GOT3 (cell line): ENCODE measurements at regions not wholly inside any gene's neighbourhood (a gene's known extent, or its start where the extent isn't known, plus 50 kb on each side); places are given as distances from the start of the nearest gene placed in this dataset.

Experiments
- DNase-seq: peaks from one replicate; lab custom pipeline; 2025; ENCODE audit warnings: mixed read lengths; lab: John Stamatoyannopoulos, UW

DNA sequence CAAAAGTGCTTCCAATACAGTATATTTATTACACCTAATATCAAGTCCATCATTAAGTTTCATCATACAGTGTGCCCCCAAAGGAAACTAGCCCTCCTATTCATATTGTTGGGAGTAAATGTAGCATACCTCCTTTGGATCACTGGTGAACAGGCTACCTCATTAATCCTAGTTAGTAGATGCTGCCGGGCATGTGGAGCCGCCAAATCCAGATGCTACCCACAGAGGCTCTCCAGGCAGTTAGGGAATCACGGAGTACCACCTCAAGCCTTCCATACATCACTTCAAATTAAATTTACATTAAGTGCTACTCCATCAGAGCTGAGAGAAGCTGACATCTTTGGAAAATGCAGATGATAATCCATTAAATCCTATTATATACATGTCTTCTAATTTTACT, 121.7 kb upstream of the FOXD3 start:
- no peak for DNase-seq

DNA sequence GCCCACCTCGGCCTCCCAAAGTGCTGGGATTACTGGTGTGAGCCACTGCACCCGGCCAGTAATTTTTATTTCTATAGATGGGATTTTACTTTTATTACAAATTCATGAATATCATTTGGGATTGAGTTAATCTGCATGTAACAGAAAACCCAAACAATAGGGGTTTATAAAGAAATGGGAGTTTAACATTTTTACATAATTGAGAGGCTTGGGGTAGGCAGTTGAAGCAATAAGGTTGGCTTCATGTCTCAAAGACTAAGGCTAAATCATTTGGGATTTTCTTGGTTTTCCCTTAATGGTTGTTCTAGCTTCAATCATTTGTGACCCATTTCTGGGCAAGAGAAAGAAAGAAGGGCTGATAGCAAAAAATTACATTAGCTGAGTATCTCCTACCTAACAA, 118.7 kb upstream of the FOXD3 start:
- no peak for DNase-seq

DNA sequence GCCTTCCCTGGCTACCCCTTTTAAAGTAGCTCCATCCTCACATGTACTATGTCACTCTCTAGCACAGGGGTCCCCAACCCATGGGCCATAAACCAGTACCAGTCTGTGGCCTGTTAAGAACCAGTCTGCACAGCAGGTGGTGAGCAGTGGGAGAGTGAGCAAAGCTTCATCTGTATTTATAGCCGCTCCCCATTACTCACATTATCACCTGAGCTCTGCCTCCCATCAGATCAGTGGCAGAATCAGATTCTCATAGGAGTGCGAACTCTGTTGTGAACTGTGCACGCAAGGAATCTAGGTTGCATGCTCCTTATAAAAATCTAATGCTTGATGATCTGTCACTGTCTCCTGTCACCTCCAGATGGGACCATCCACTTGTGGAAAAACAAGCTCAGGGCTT, 116.6 kb upstream of the FOXD3 start:
- no peak for DNase-seq

DNA sequence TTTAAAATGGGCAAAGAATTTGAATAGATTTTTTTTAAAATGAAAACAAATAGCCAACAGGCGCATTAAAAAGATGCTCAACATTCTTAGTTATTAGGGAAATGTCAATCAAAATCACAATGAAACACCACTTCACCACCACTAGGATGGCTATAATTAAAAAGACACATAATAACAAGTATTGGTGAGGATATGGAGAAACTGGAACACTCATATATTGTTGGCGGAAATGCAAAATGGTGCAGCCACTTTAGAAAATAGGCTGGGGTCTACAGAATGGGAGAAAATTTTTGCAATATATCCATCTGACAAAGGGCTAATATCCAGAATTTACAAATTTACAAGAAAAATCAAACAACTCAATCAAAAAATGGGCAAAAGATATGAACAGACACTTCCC, 107.8 kb upstream of the FOXD3 start:
- DNase-seq = no peak

DNA sequence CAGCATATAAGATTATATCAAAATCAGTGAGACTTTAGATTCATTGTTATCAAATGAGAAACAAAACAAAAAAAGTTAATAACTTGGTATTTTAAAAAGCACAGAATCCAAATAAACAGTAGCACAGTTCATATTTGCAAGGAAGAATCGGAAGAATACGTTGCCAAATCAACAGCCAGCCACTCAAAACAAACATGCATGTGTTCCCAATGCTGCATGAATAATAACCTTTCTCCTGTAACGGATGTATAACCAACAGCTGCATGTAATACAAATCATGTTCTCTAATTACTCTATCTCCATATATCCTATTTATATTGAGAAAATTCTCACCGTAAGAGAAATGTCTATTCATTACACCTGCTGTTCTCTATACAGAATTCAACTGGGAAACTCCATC, 98.9 kb upstream of the FOXD3 start:
- DNase-seq = no peak

DNA sequence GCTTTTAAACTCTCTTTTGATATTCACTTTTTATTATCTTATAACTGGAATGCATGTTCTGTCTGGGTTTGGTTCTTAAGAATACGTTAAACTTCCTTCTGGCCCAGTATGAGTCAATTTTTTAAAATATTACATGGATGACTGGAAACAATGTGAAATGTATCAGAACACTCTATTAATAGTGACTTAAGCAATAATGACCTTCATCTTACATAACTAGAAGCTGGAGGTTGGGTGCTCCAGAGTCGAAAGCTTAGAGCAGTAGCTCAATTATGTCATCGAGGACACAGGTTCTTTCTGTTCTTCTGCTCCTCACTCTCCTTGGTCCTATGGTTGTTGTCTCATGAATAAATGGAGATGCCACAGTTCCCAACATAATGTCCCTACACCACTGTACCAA, 91.6 kb upstream of the FOXD3 start:
- no peak for DNase-seq

DNA sequence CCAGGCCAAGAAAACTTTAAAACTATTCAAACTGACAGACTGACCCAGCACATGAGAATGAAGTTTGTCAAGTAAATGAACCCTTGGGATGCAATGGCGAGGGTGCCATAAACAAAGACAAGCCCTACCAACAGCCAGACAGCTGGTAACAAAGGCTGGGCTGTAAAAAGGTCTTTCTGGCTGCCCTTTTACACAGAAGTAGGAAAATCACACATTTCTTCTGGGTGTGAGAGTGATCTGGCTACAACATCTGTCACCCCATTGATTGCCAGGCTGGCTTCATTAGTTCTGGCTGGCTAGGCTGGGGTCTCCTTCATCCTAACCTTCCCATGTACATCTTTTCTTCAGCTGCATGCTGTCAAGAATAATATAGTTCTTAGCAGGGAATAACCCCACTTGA, 83.6 kb upstream of the FOXD3 start:
- no peak for DNase-seq

DNA sequence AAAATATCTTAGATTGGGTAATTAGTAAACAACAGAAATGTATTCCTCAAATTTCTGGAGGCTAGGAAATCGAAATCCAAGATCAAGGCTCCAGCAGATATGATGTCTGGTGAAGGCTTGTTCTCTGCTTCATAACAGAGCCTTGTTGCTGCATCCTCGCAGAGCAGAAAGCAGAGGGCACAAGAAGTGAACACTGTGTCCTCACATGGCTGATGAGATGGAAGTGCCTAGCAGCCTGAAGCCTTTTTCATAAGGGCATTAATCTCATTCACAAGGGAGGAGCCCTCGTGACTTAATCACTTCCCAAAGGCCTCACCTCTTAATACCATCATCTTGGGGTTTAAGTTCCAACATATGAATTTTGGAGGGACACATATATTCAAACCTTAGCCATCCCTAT, 77.2 kb upstream of the FOXD3 start:
- no peak for DNase-seq

DNA sequence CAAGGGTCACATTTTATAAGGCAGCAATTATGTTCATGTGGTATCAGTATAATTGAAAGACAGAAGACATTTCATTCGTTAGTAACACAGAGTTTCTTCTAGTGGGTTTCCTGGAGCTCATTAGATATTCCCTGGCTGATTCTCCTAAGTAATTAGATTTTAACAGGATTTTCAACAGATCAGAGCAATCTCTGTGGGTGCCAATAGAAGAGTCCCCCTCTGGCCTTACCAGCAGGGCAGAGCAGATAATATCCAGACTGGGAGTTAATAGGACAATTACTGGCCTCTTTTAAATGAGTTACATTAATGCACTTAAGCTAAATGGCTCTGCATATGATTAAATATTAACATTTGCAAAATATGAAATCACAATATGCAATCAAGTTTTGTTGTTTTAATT, 74.2 kb upstream of the FOXD3 start:
- no peak for DNase-seq

DNA sequence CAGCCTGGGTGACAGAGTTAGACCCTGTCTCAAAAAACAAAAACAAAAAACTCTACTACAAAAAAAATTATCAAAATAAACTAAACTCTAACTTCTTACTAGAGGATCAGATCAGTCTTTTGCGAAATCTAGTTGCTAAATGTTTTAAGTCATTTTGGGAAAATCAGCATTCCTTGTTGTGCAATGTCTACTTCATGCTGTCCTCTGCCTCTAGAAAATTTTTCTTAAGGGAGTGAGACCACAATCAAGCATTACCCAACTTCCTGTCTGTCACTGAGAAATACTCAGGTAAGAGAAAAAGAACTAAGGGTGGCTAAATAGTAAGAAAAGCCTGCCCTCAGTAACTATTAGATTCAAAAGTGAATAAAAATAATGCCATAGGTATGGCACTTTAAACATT, 67.2 kb upstream of the FOXD3 start:
- DNase-seq = no peak

DNA sequence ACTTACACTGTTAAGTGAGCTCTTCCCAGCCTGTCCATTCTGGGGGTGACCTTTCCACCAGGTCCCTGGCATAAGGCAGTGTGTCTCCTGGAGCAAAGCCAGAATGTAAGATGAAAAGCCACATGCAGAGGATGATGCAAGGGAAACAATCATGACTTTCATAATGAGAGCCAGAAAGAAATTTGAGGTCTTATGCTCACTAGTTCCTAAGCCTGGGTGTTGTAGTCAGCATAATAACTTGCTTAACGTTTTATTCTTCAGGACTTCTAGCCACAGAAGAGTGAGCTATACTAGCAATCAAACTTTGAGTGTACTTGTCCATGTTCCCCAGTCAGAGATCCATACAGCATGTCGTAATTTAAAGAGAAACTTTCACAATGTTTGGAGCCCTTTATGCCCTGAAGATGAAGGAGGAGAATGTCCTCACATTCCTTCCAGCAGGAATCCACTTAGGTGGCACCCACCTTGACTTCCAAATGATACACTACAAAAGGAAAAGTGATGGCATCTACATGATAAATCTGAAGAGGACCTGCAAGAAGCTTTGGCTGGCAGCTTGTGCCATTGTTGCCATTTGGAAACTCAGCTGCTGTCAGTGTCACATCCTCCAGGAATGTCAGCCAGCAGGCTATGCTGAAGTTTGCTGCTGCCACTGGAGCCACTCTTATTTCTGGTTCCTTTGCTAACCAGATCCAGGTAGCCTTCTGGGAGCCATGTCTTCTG, 60.5 kb upstream of the FOXD3 start:
- DNase-seq = no peak

DNA sequence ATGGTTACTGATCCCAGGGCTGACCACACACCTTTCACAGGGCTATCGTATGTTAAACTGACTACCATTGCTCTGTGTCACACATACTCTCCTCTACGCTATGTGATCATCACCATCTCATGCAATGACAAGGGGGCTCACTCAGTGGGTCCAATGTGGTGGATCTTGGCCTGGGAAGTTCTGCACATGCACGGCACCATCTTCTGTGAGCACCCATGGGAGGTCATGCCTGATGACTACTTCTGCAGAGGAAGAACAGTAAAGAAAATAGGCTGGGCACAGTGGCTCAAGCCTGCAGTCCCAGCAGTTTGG, 60.0 kb upstream of the FOXD3 start:
- no peak for DNase-seq

DNA sequence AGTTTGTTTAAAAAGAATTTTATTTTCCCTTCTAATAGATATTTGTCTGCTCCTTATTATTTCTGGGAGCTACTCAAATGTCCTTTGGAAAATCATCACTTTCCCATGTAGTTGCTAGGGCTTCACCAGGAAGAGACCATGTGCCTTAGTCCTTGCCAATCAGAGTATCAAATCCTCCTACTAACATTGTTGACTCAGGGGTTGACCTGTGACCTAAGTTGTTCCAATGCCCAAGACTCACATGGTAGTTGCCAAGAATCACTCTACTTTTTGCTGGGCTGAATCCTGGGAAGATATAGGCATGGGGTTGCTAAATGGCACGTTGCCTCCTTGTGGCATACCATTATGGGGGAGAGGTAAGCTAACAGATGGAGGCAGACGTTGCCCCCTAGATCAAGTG, 58.2 kb upstream of the FOXD3 start:
- no peak for DNase-seq

DNA sequence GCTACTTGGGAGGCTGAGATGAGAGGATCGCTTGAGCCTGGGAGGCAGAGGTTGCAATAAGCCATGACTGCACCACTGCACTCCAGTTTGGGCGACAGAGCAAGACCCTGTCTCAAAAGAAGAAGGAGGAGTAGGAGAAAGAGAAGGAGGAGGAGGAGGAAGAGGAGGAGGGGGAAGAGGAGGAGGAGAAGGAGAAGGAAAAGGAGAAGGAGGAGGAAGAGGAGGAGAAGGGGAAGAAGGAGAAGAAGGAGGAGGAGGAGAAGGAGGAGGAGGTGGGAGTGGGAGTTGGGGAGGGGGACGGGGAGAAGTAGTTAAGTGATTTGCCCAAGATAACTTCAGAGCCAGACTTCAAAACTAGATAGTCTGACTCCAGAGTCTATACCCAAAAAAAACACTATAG, 55.5 kb upstream of the FOXD3 start:
- no peak for DNase-seq

DNA sequence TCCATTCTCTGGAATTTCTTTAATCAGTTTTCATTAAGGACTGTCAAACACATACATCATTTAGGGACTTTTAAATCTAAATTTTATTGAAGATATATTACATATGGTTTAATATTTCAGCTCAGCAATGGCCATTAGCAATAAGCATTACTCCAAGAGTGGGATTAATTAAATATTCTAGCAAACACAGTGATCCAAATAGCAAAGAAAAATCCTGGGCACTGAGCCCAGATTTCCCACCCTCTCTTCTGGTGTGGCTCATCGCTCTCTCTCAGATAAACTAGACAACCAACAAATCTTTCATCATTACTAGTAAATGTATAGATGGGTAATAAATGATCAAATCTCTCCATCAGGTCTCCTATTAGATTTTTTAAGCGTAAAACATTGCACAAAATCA, 53.5 kb upstream of the FOXD3 start:
- no peak for DNase-seq

DNA sequence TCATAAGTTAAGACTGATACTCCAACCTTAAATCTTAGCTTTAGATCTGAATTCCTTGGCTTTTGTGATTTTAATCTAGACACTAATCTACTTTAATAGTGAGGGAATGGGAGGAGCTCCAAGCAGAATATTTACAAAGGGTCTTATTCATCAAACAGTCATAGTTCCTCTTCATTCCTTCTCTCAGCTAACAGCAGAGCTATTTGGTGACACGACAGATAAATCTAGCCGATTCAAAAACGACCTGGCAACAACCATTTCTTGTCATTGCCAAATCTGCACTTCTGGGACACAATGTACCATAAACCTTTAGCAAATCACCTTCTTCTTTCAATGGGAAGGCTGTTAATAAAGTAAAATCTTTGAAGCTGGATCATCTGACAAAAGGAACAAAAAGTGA, 52.8 kb upstream of the FOXD3 start:
- DNase-seq = no peak
